HG03571 (cell line): ENCODE measurements at regions not wholly inside any gene's neighbourhood (a gene's known extent, or its start where the extent isn't known, plus 50 kb on each side); places are given as distances from the start of the nearest gene placed in this dataset.
"Not testable (repeated sequence)": the region's sequence is repeated elsewhere in the genome, so short reads cannot be mapped to it uniquely, and the experiment has no call there.

Experiments used
- ATAC-seq: cut with Tn5 transposase; IDR thresholded peaks from one replicate; pipeline ENCODE4 v1.9.1; 2021; ENCODE audit not compliant: unreplicated experiment

DNA sequence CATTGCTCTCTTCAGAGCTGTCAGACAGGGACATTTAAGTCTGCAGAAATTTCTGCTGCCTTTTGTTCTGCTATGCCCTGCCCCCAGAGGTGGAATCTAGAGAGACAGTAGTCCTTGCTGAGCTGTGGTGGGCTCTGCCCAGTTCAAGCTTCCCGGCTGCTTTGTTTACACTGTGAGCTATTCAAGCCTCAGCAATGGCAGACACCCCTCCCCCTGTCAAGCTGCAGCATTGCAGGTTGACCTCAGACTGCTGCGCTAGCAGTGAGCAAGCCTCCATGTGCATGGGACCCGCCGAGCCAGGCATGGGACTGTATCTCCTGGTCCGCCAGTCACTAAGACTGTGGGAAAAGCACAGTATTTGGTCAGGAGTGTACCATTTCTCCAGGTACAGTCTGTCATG lies 53.6 kb upstream of the MAPK10 start:
- not testable (repeated sequence) for ATAC-seq

GRCh38 chr4:86414686-86415085 lies 54.8 kb upstream of the MAPK10 start:
- ATAC-seq: no peak

- ATAC-seq: no peak
Measured at GRCh38 chr4:86416081-86416480, 56.2 kb upstream of the MAPK10 start.

GRCh38 chr4:86421461-86421860 lies 61.6 kb upstream of the MAPK10 start:
- ATAC-seq: no peak

DNA sequence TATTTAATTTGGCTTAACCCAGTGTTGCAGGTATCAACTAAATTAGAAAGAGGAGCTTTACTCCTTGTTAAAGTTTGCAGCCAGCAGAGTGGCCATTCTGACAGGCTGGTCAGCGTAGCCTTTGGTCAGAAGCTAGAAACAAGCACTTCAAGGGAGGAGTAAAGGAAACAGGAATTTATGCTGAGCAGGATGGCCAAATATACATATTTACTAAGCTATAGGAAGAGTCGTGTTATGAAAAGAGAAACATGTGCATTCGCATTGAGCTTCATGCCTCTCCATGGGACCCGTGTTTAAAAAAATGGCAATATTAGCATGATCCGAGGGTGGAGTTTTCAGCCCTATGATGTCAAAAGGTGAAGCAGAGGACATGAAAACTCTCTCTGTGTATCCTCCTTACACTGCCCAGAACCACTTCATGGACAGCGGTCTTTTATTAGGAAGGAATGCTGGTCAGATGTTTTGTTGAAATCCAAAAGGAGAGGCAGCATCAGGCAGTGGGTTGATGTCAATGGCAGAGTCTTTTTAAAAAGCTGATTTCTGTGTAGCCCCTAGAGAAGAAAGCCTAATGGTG lies 71.8 kb upstream of the MAPK10 start:
- no peak for ATAC-seq

DNA sequence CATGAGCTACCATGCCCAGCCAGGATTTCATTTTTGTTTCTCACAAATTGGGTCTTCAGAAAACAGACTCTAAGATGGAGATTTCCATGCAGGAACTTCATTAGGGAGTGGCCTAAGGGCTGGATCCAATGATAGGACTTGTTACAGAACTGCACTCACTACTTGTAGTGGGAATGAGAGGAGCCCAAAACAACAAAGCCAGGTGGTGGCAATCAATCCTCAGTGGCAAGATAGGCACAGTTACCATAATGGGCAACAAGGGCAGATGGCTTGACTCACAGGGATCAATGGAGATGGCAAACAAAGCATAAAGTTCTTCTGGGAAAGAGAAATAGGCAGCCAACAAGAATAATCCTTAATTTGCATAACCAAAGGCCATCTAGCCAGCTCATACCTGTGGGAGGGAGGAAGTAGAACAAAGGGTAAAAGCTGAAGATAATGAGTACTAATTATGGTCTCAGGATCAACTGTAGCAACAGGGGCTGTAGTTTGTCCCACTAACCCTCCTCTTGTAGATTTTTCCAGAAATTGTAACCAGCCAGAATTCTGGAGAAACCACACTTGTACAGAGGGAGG lies 72.8 kb upstream of the MAPK10 start:
- ATAC-seq: no peak

DNA sequence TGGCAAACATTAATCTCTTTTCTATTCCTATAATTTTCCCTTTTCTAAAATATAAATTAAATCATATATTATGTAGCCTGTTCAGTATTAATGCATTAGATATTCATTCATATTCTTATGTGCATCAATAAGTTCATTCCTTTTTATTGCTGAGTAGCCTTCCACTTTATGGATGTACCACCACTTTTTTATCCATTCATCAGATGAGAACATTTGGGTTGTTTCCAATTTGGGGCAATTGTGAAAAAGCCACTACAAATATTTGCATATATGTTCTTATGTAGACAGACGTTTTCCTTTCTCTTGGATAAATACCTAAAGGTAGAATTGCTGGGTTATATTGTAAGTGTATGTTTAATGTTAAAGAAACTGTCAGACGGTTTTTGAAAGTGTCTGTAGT lies 79.4 kb upstream of the MAPK10 start:
- ATAC-seq: no peak

GRCh38 chr4:86441175-86441936 lies 81.5 kb upstream of the MAPK10 start:
- ATAC-seq: no peak

- no peak for ATAC-seq
Measured at GRCh38 chr4:86442881-86443280, 83.0 kb upstream of the MAPK10 start.

DNA sequence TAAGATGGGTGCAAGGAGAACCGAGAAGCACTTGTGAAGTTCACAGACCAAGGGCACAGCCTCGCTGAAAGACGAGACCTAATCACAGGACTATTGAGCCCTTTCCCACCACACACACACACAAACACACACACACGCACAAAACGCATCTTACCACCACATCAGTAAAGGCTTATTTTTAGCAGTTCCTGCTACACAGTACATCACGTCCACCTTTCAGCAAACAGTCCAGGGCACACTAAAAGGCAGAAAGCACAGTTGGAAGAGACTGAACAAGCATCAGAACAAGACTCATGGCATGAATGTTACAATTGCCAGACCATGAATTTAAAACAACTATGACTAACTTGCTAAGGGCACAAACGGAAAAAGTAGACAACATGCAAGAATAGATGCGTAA lies 83.6 kb upstream of the MAPK10 start:
- ATAC-seq: no peak

DNA sequence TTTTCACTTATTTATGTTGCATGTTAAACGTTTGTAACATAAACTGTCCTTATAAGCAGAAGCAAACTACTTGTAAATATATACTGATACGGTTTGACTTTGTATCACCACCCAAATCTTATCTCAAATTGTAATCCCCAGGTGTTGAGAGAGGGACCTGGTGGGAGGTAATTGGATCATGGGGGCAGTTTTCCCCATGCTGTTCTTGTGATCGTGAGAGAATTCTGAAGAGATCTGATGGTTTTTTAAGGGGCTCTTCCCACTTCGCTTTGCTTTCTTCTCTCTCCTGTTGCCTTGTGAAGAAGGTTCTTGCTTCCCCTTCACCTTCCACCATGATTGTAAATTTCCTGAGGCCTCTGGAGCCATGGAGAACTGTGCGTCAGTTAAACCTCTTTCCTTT lies 87.1 kb upstream of the MAPK10 start:
- ATAC-seq: no peak

GRCh38 chr4:86448871-86449270 lies 89.0 kb upstream of the MAPK10 start:
- ATAC-seq: no peak

DNA sequence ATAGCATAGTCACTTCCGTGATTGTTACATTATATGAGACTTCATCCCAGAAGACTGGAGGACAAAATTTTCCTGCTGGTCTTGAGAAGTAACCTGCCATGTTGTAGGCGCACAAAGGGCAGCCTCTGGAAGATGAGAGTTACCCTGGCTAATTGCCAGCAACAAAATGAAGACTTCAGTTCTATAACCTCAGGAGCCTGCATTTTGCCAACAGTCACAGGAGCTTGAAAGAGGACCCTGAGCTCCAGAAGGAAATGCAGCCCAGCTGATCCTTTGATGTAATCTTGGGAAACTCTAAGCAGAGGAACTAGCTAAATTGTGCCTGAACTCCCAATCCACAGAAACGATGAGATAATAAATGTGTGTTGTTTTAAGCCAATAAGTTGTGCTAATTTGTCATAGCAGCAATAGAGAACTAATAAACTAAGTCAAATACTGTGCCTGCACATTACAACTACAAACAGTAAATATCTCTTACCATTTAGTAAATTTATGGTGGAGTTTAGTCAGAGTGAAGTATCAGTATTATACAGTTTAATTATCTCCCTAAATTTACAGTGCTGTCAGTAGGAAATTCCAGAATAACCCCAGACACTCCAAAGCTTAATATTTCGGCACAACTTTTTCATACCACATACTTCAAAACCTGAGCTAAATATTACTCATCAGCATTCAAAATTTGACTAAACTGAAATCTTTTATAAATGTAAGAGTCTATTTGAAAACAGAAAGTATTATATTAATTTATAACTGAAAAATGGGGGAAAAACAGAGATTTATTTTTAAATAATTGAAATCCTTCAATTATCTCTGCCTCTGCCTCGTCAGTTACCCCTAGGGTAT lies 90.1 kb upstream of the MAPK10 start:
- no peak for ATAC-seq

DNA sequence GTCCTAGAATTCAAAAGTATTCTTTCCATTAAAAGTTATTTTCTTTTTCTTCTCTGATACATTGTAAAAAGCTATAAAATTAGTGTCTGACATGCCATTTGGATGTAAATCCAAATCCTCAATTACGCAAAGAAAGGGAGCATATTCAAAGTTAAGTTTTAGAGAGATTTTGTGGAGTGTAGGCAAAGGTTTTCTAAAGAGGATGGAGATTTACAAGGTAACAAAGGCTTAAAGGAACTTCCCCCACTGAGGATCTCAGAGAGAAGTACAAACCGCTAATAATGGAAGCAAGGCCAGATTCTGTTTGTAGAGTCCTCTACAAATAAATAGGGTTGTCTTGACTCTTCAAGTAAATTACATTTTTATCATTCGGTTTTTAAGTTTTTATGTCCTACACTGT lies 91.0 kb upstream of the MAPK10 start:
- no peak for ATAC-seq

DNA sequence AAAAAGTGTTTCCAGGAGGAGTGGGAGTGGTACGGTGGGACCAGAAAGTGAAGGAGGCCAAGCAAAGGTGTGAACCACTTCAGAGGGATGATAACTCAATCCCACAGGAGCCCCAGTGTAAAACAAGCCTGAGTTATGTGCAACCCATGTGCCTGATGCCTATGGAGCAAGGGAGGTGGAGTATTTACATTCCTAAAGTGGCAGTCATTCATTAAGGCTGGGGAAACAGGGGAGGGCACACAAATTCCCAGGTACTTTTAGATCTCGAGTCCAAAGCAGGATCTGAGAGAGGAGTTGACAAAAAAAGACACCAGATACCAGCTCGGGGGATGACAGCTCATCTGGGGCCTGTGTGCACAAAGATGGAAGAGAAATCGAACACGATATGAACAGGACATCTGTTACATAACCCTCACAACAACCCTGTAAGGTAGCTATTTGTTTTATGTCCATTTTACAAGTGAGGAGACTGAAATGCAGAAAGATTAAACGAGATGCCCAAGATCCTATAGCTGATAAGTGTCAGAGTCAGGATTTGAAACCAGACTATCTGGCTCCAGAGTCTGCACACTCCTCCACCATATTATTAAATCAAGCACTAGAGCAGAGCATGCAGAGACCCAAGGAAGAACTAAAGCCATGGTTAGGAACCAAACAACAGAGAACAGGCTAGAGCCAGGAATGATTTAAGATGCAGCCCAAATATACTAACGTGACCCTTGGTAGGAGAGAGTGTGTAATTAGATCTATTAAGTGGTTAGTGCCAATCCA lies 91.9 kb upstream of the MAPK10 start:
- ATAC-seq: no peak

DNA sequence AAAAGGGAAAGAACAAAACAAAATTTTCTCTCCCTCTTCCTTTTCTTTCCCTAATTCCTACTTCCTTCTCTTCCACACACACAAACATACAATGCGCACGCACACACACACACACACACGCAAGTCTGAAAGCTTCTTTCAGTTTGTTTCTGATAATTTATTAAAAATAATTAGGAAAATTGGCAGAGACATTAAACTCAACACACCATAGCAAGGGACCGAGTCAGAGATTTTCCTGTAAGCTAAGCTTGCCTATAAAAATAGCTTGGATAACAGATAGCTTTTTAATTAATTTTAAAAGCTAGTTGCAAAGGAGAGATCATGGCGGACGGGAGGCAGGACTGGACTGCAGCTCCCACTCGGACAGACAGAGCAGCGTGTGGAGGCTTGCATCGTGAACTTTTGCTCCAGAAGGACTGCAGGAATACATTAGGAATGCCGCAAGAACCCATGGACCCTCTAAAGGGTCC lies 92.6 kb upstream of the MAPK10 start:
- ATAC-seq: no peak

GRCh38 chr4:86452924-86453531 lies 93.2 kb upstream of the MAPK10 start:
- ATAC-seq: no peak

DNA sequence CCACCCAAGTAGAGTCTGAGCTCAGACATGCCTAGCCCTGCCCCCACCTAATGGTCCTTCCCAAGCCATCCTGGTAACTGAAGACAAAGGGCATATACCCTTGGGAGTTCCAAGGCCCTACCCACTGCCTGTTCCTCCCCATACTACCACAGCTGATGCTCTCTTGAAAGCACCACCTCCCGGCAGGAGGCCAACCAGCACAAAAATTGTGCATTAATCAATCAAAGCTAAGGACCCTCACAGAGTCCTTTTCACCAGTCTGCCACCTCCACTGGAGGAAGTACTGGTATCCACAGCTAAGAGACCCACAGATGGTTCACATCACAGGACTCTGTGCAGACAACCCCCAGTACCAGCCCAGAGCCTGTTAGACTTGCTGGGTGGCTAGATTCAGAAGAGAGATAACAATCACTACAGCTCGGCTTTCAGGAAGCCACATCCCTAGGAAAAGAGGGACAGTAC lies 93.8 kb upstream of the MAPK10 start:
- not testable (repeated sequence) for ATAC-seq

DNA sequence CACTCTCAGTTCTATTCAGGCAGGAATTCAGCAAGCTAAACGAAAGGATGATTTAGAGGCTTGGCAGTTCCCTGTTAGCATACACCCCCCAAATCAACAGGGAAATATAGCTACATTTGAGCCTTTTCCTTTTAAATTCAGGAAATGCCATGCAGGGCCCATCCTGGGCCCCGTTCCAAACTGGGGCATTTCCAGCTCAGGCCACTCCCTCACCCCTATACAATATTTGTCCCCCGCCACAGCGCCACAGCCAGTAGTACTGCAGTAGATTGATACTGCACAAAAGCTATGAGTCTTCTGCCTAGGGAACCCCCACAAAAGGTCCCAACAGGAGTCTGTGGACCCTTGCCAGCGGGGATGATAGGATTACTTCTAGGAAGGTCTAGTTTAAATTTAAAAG lies 102.0 kb upstream of the MAPK10 start:
- ATAC-seq: no peak

- no peak for ATAC-seq
Measured at GRCh38 chr4:86472377-86473019, 112.6 kb upstream of the MAPK10 start.
